Colon (tissue), 2 donors: ENCODE measurements at regions not wholly inside any gene's neighbourhood (a gene's known extent, or its start where the extent isn't known, plus 50 kb on each side); places are given as distances from the start of the nearest gene placed in this dataset.

Experiments used
- FAIRE-seq: peaks from 2 replicates; lab custom pipeline; 2012; peaks lifted over from hg19 to GRCh38; lab: Jason Lieb, UNC
- donor health status: control.
- donor health status: control.

- FAIRE-seq, result no peak
Observed at GRCh38 chr3:98962951-98963350, 61.5 kb upstream of the DCBLD2 start.

GRCh38 chr3:98962189-98962930 is 60.9 kb upstream of the DCBLD2 start:
- FAIRE-seq, result no peak

- peak; percentile 24 for FAIRE-seq
Observed at GRCh38 chr3:98961161-98962155, 60.0 kb upstream of the DCBLD2 start.

- FAIRE-seq, result no peak
Observed at GRCh38 chr3:98957681-98958080, 56.2 kb upstream of the DCBLD2 start.

- no peak for FAIRE-seq
Observed at GRCh38 chr3:98956008-98956407, 54.5 kb upstream of the DCBLD2 start.

- no peak for FAIRE-seq
Observed at GRCh38 chr3:98954791-98955604, 53.5 kb upstream of the DCBLD2 start.

GRCh38 chr3:98954242-98954641 is 52.7 kb upstream of the DCBLD2 start:
- FAIRE-seq, result no peak

GRCh38 chr3:98952404-98952803 is 50.9 kb upstream of the DCBLD2 start:
- no peak for FAIRE-seq
